ENCODE measurements at regions not wholly inside any gene's neighbourhood (a gene's known extent, or its start where the extent isn't known, plus 50 kb on each side); places are given as distances from the start of the nearest gene placed in this dataset.
A peak's percentile ranks its signal among the peaks of the same experiment; 100 is the strongest.

GRCh38 chr2:16525265-16525887 is 140.3 kb downstream of the CYRIA start:
- TF ChIP-seq CTCF (IDR thresholded peaks at IDR 0.05; ENCODE audit: insufficient read depth, low read length, poor library complexity, severe bottlenecking): peak; percentile 71
- H3K4me3 ChIP-seq (replicated peaks; ENCODE audit: low read depth, low read length): no peak overlapping the region

GRCh38 chr2:16523711-16524110 is 141.9 kb downstream of the CYRIA start:
- DNase-seq (ENCODE audit: extremely low read depth, insufficient read length): no peak
- TF ChIP-seq CTCF (IDR thresholded peaks at IDR 0.05; ENCODE audit: insufficient read depth, low read length, poor library complexity, severe bottlenecking): no peak
- Histone ChIP-seq H3K4me3 (replicated peaks; ENCODE audit: low read depth, low read length) (no peak overlapping the region), H3K27me3 (replicated peaks; ENCODE audit: control insufficient read depth, insufficient read depth, low read length) (no peaks in the 10 kb centered on the region), H3K36me3 (ENCODE audit: control insufficient read depth, insufficient read depth, low read length) (no peaks in the 10 kb centered on the region)

More at GRCh38 chr2:16525265-16525887, 140.3 kb downstream of the CYRIA start:
- no peak for DNase-seq (ENCODE audit: extremely low read depth, insufficient read length)
- Histone ChIP-seq H3K27me3 (replicated peaks; ENCODE audit: control insufficient read depth, insufficient read depth, low read length) (no peaks in the 10 kb centered on the region), H3K36me3 (ENCODE audit: control insufficient read depth, insufficient read depth, low read length) (no peaks in the 10 kb centered on the region)

- TF ChIP-seq CTCF (IDR thresholded peaks at IDR 0.05; ENCODE audit: insufficient read depth, low read length, poor library complexity, severe bottlenecking): no peak
- DNase-seq (ENCODE audit: extremely low read depth, insufficient read length): no peak
- no peaks in the 10 kb centered on the region for H3K36me3 ChIP-seq (ENCODE audit: control insufficient read depth, insufficient read depth, low read length)
These were observed 143.4 kb downstream of the CYRIA start for GRCh38 chr2:16522031-16522831.

GRCh38 chr2:16520891-16521290 is 144.7 kb downstream of the CYRIA start:
- TF ChIP-seq CTCF (IDR thresholded peaks at IDR 0.05; ENCODE audit: insufficient read depth, low read length, poor library complexity, severe bottlenecking): no peak
- H3K4me3 ChIP-seq (replicated peaks; ENCODE audit: low read depth, low read length): no peak overlapping the region
- no peaks in the 10 kb centered on the region for H3K36me3 ChIP-seq (ENCODE audit: control insufficient read depth, insufficient read depth, low read length)
- no peak for DNase-seq (ENCODE audit: extremely low read depth, insufficient read length)
- H3K27me3 ChIP-seq (replicated peaks; ENCODE audit: control insufficient read depth, insufficient read depth, low read length): no peaks in the 10 kb centered on the region

More at GRCh38 chr2:16522031-16522831, 143.4 kb downstream of the CYRIA start:
- Histone ChIP-seq H3K27me3 (replicated peaks; ENCODE audit: control insufficient read depth, insufficient read depth, low read length) (no peaks in the 10 kb centered on the region), H3K4me3 (replicated peaks; ENCODE audit: low read depth, low read length) (no peak overlapping the region)

- no peak overlapping the region for H3K4me3 ChIP-seq (replicated peaks; ENCODE audit: low read depth, low read length)
- no peak for DNase-seq (ENCODE audit: extremely low read depth, insufficient read length)
- no peak for TF ChIP-seq CTCF (IDR thresholded peaks at IDR 0.05; ENCODE audit: insufficient read depth, low read length, poor library complexity, severe bottlenecking)
- no peaks in the 10 kb centered on the region for H3K36me3 ChIP-seq (ENCODE audit: control insufficient read depth, insufficient read depth, low read length)
- no peaks in the 10 kb centered on the region; the same call in 1 of the 2 replicates for H3K27me3 ChIP-seq (replicated peaks; ENCODE audit: control insufficient read depth, insufficient read depth, low read length)
These were observed 149.9 kb downstream of the CYRIA start for GRCh38 chr2:16515696-16516095.
